ENCODE measurements at regions not wholly inside any gene's neighbourhood (a gene's known extent, or its start where the extent isn't known, plus 50 kb on each side); places are given as distances from the start of the nearest gene placed in this dataset.

- Histone ChIP-seq H3K9me3 (ENCODE audit: low read depth, low read length, poor library complexity, severe bottlenecking) (no peaks in the 10 kb centered on the region), H3K27me3 (replicated peaks; ENCODE audit: insufficient read depth, low read depth, low read length, poor library complexity) (no peaks in the 10 kb centered on the region), H3K4me3 (ENCODE audit: low read depth, low read length, poor library complexity, severe bottlenecking) (no peak overlapping the region), H3K4me1 (ENCODE audit: insufficient read depth, low read length, poor library complexity, severe bottlenecking) (no peaks in the 10 kb centered on the region), H3K36me3 (ENCODE audit: insufficient read depth, low read length, poor library complexity, severe bottlenecking) (no peaks in the 10 kb centered on the region), H3K27ac (ENCODE audit: low read depth, low read length, poor library complexity, severe bottlenecking) (no peak overlapping the region)
- no TSS peak for BruUV-seq (replicated peaks)
- POLR2A ChIA-PET (ENCODE audit: low non-redundant PET), result no interaction called here
- CTCF ChIA-PET, result no interaction called here
- no peak for DNase-seq (ENCODE audit: low spot score)
- intact Hi-C loops (cut with micrococcal nuclease; ENCODE audit: unreplicated experiment), result no loop called here
- TF ChIP-seq, protein P1, sequence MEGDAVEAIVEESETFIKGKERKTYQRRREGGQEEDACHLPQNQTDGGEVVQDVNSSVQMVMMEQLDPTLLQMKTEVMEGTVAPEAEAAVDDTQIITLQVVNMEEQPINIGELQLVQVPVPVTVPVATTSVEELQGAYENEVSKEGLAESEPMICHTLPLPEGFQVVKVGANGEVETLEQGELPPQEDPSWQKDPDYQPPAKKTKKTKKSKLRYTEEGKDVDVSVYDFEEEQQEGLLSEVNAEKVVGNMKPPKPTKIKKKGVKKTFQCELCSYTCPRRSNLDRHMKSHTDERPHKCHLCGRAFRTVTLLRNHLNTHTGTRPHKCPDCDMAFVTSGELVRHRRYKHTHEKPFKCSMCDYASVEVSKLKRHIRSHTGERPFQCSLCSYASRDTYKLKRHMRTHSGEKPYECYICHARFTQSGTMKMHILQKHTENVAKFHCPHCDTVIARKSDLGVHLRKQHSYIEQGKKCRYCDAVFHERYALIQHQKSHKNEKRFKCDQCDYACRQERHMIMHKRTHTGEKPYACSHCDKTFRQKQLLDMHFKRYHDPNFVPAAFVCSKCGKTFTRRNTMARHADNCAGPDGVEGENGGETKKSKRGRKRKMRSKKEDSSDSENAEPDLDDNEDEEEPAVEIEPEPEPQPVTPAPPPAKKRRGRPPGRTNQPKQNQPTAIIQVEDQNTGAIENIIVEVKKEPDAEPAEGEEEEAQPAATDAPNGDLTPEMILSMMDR (conservative IDR thresholded peaks at IDR 0.05; ENCODE audit: low read depth, low read length), result no peak
- no peak for TF ChIP-seq EZH2 (IDR thresholded peaks at IDR 0.05; ENCODE audit: borderline replicate concordance, low read depth, low read length, poor library complexity, severe bottlenecking)
Measured at GRCh38 chr7:31457551-31457950, 56.3 kb upstream of the ITPRID1 start.

DNA sequence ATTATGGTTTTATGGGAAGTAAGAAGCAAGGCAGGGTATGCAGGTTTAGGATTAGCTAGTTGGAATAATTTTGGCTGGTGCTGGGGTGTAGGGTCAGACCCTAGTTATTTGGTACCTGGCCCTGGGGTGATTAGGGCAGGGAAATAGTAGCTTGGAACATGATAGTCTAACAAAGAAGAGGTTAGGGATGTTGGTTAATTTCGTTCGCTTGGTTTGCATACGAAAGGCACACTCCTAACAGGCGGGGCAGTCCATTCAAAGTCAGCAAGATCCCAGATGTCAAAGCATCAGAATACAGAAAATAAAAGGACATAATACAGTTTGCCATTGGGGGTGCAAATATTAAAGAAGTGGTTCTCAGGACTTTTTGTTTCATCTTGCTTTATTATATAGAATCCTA lies 55.7 kb upstream of the ITPRID1 start:
- intact Hi-C loops (cut with micrococcal nuclease; ENCODE audit: unreplicated experiment), result no loop called here
- CTCF ChIA-PET, result no interaction called here
- no peak overlapping the region for H3K4me3 ChIP-seq (ENCODE audit: low read depth, low read length, poor library complexity, severe bottlenecking)
- H3K27me3 ChIP-seq (replicated peaks; ENCODE audit: insufficient read depth, low read depth, low read length, poor library complexity), result no peaks in the 10 kb centered on the region
- H3K4me1 ChIP-seq (ENCODE audit: insufficient read depth, low read length, poor library complexity, severe bottlenecking), result no peaks in the 10 kb centered on the region
- H3K27ac ChIP-seq (ENCODE audit: low read depth, low read length, poor library complexity, severe bottlenecking), result no peak overlapping the region
- BruUV-seq (replicated peaks), result no TSS peak
- TF ChIP-seq, protein P1 (conservative IDR thresholded peaks at IDR 0.05; ENCODE audit: low read depth, low read length), result no peak
- no peak for TF ChIP-seq EZH2 (IDR thresholded peaks at IDR 0.05; ENCODE audit: borderline replicate concordance, low read depth, low read length, poor library complexity, severe bottlenecking)
- no peak for DNase-seq (ENCODE audit: low spot score)
- POLR2A ChIA-PET (ENCODE audit: low non-redundant PET), result no interaction called here
- H3K9me3 ChIP-seq (ENCODE audit: low read depth, low read length, poor library complexity, severe bottlenecking), result no peaks in the 10 kb centered on the region
- no peaks in the 10 kb centered on the region for H3K36me3 ChIP-seq (ENCODE audit: insufficient read depth, low read length, poor library complexity, severe bottlenecking)

DNA sequence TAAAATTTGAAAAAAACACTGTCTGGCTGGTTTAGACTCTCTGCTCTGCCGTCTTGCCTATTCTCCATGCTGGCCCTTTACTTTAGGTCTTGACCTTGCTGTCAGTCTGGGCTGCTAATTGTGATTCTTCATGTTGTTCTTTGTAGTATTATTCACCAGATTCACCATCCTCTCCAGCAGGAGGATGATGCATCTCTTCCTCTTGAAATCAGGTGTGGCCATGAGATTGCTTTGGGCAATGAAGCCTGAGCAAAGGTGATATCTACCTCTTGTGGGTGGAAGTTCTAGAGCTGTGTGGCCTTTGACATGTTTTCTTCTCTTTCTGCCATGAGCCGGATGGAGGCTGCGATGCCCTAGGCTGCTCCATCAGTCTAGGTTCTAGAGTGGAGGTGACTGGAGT lies 51.3 kb upstream of the ITPRID1 start:
- H3K4me3 ChIP-seq (ENCODE audit: low read depth, low read length, poor library complexity, severe bottlenecking), result no peak overlapping the region
- H3K27ac ChIP-seq (ENCODE audit: low read depth, low read length, poor library complexity, severe bottlenecking), result no peak overlapping the region
- no peak for DNase-seq (ENCODE audit: low spot score)
- H3K36me3 ChIP-seq (ENCODE audit: insufficient read depth, low read length, poor library complexity, severe bottlenecking), result no peaks in the 10 kb centered on the region
- H3K27me3 ChIP-seq (replicated peaks; ENCODE audit: insufficient read depth, low read depth, low read length, poor library complexity), result no peaks in the 10 kb centered on the region
- no peak for TF ChIP-seq EZH2 (IDR thresholded peaks at IDR 0.05; ENCODE audit: borderline replicate concordance, low read depth, low read length, poor library complexity, severe bottlenecking)
- TF ChIP-seq, protein P1 (conservative IDR thresholded peaks at IDR 0.05; ENCODE audit: low read depth, low read length), result no peak
- ChIA-PET POLR2A (ENCODE audit: low non-redundant PET) (no interaction called here), CTCF (no interaction called here)
- H3K4me1 ChIP-seq (ENCODE audit: insufficient read depth, low read length, poor library complexity, severe bottlenecking), result no peaks in the 10 kb centered on the region
- no peaks in the 10 kb centered on the region for H3K9me3 ChIP-seq (ENCODE audit: low read depth, low read length, poor library complexity, severe bottlenecking)
- BruUV-seq (replicated peaks), result no TSS peak
- intact Hi-C loops (cut with micrococcal nuclease; ENCODE audit: unreplicated experiment), result no loop called here
